ENCODE measurements at regions not wholly inside any gene's neighbourhood (a gene's known extent, or its start where the extent isn't known, plus 50 kb on each side); places are given as distances from the start of the nearest gene placed in this dataset.
"Not testable (repeated sequence)": the region's sequence is repeated elsewhere in the genome, so short reads cannot be mapped to it uniquely, and the experiment has no call there.

DNA sequence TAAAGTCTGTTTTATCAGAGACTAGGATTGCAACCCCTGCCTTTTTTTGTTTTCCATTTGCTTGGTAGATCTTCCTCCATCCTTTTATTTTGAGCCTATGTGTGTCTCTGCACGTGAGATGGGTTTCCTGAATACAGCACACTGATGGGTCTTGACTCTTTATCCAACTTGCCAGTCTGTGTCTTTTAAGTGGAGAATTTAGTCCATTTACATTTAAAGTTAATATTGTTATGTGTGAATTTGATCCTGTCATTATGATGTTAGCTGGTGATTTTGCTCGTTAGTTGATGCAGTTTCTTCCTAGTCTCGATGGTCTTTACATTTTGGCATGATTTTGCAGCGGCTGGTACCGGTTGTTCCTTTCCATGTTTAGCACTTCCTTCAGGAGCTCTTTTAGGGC, 128.3 kb downstream of the SRGAP2 start:
- not testable (repeated sequence) for TF ChIP-seq EZH2phosphoT487 (IDR thresholded peaks at IDR 0.05; ENCODE audit: insufficient read depth, low read depth); EZH2 (IDR thresholded peaks at IDR 0.05; ENCODE audit: insufficient read depth, poor library complexity, severe bottlenecking)

Measured in GM23248 (cell line).